ENCODE measurements at regions not wholly inside any gene's neighbourhood (a gene's known extent, or its start where the extent isn't known, plus 50 kb on each side); places are given as distances from the start of the nearest gene placed in this dataset.

DNA sequence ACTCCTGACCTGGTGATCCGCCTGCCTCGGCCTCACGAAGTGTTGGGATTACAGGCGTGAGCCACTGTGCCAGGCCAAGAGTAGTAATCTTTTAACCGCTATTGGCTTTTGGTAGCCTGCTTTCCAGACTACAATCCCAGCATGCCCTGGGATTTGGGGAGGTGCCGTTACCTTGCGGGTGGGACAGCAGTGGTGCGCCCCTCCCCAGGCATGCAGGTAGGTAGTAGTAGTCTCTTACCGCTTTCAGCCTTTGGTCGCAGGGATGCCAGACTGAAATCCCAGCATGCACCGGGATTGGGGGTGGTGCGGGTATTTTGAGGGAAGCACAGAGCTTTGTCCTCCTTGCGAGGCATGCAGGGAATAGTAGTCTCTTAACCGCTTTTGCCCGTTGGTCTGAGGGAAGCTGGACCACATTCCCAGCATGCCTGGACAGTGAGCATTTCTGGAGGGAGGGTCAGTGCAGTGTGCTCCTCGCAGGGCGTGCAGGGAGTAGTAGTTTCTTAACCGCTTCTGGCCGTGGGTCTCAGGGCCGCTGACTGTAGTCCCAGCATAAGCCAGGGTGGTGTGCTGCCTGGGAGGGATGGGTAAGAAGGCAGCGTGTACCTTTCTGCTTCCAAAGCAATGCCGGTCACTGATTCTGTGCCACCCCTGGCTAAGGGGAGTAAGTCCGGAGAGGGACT lies 1686.8 kb downstream of the TP53TG3F start:
- TF ChIP-seq, protein P1, sequence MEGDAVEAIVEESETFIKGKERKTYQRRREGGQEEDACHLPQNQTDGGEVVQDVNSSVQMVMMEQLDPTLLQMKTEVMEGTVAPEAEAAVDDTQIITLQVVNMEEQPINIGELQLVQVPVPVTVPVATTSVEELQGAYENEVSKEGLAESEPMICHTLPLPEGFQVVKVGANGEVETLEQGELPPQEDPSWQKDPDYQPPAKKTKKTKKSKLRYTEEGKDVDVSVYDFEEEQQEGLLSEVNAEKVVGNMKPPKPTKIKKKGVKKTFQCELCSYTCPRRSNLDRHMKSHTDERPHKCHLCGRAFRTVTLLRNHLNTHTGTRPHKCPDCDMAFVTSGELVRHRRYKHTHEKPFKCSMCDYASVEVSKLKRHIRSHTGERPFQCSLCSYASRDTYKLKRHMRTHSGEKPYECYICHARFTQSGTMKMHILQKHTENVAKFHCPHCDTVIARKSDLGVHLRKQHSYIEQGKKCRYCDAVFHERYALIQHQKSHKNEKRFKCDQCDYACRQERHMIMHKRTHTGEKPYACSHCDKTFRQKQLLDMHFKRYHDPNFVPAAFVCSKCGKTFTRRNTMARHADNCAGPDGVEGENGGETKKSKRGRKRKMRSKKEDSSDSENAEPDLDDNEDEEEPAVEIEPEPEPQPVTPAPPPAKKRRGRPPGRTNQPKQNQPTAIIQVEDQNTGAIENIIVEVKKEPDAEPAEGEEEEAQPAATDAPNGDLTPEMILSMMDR (optimal IDR thresholded peaks at IDR 0.05 in 1 of 3, IDR thresholded peaks at IDR 0.05 in 1 of 3, conservative IDR thresholded peaks at IDR 0.05 in 1 of 3; ENCODE audit: extremely low read depth in 1 of 3, insufficient read depth in 2 of 3, low read length in 3 of 3) = no peak
- TF ChIP-seq EZH2 (IDR thresholded peaks at IDR 0.05; ENCODE audit: low read length) = no peak

Data from keratinocyte (primary cell).